ENCODE measurements at regions not wholly inside any gene's neighbourhood (a gene's known extent, or its start where the extent isn't known, plus 50 kb on each side); places are given as distances from the start of the nearest gene placed in this dataset.

GRCh38 chr14:28678887-28679286, 87.7 kb upstream of the FOXG1 start:
- no peak for TF ChIP-seq CTCF (conservative IDR thresholded peaks at IDR 0.05; ENCODE audit: low read depth, low read length)
- no peak overlapping the region for H3K4me3 ChIP-seq (ENCODE audit: low read depth, low read length)
- DNase-seq (ENCODE audit: low read depth), result no peak

GRCh38 chr14:28681681-28682080, 84.9 kb upstream of the FOXG1 start:
- H3K4me3 ChIP-seq (ENCODE audit: low read depth, low read length), result no peak overlapping the region
- TF ChIP-seq CTCF (conservative IDR thresholded peaks at IDR 0.05; ENCODE audit: low read depth, low read length), result no peak
- no peak for DNase-seq (ENCODE audit: low read depth)

- no peak for TF ChIP-seq CTCF (conservative IDR thresholded peaks at IDR 0.05; ENCODE audit: low read depth, low read length)
- no peak for DNase-seq (ENCODE audit: low read depth)
- no peak overlapping the region for H3K4me3 ChIP-seq (ENCODE audit: low read depth, low read length)
Observed at GRCh38 chr14:28690029-28690692, 76.4 kb upstream of the FOXG1 start.

GRCh38 chr14:28695109-28695508, 71.5 kb upstream of the FOXG1 start:
- no peak for TF ChIP-seq CTCF (conservative IDR thresholded peaks at IDR 0.05; ENCODE audit: low read depth, low read length)
- DNase-seq (ENCODE audit: low read depth), result no peak
- no peak overlapping the region for H3K4me3 ChIP-seq (ENCODE audit: low read depth, low read length)

- H3K4me3 ChIP-seq (ENCODE audit: low read depth, low read length), result no peak overlapping the region
- TF ChIP-seq CTCF (conservative IDR thresholded peaks at IDR 0.05; ENCODE audit: low read depth, low read length), result no peak
- DNase-seq (ENCODE audit: low read depth), result no peak
Observed at GRCh38 chr14:28701733-28702132, 64.9 kb upstream of the FOXG1 start.

- no peak overlapping the region for H3K4me3 ChIP-seq (ENCODE audit: low read depth, low read length)
- no peak for TF ChIP-seq CTCF (conservative IDR thresholded peaks at IDR 0.05; ENCODE audit: low read depth, low read length)
Observed at GRCh38 chr14:28703482-28703881, 63.1 kb upstream of the FOXG1 start.

GRCh38 chr14:28704153-28704552, 62.4 kb upstream of the FOXG1 start:
- TF ChIP-seq CTCF (conservative IDR thresholded peaks at IDR 0.05; ENCODE audit: low read depth, low read length), result no peak
- no peak for DNase-seq (ENCODE audit: low read depth)
- no peak overlapping the region for H3K4me3 ChIP-seq (ENCODE audit: low read depth, low read length)

More at GRCh38 chr14:28703482-28703881, 63.1 kb upstream of the FOXG1 start:
- DNase-seq (ENCODE audit: low read depth), result no peak
